ENCODE measurements at regions not wholly inside any gene's neighbourhood (a gene's known extent, or its start where the extent isn't known, plus 50 kb on each side); places are given as distances from the start of the nearest gene placed in this dataset.

DNA sequence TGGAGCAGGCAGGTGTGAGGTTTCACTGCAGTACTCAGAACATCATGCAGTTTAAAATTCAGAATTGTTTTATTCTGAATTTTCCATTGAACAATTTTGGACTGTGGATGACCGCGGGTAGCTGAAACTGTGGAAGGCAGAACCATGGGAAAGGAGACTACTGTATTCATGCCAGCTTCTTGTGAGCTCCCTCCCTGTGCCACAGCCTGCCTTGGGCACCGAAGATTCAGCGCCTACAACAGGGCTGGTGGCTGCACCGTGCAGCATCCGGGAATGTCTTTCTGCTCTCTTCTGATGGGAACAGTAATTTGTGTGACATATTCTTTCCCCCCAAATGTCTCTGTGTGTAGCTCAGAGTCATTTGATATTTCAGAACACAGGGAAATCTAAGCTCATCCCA is 118.5 kb upstream of the NKX1-1 start:
- TF ChIP-seq, protein P1, sequence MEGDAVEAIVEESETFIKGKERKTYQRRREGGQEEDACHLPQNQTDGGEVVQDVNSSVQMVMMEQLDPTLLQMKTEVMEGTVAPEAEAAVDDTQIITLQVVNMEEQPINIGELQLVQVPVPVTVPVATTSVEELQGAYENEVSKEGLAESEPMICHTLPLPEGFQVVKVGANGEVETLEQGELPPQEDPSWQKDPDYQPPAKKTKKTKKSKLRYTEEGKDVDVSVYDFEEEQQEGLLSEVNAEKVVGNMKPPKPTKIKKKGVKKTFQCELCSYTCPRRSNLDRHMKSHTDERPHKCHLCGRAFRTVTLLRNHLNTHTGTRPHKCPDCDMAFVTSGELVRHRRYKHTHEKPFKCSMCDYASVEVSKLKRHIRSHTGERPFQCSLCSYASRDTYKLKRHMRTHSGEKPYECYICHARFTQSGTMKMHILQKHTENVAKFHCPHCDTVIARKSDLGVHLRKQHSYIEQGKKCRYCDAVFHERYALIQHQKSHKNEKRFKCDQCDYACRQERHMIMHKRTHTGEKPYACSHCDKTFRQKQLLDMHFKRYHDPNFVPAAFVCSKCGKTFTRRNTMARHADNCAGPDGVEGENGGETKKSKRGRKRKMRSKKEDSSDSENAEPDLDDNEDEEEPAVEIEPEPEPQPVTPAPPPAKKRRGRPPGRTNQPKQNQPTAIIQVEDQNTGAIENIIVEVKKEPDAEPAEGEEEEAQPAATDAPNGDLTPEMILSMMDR (IDR thresholded peaks at IDR 0.05): no peak
- TF ChIP-seq POLR2AphosphoS5 (IDR thresholded peaks at IDR 0.05): no peak
